GM10248 (cell line): ENCODE measurements at regions not wholly inside any gene's neighbourhood (a gene's known extent, or its start where the extent isn't known, plus 50 kb on each side); places are given as distances from the start of the nearest gene placed in this dataset.

Experiments used
- CTCF ChIA-PET: fragments of 300-600 bp; sonication (Branson Sonifier 250); formaldehyde crosslinking; extraction: SDS; loops from one replicate; lab custom pipeline; 2021; ENCODE audit warnings: antibody characterized with exemption; lab: Yijun Ruan, JAX
- POLR2A ChIA-PET: fragments of 350-650 bp; sonication (Branson Sonifier 250); formaldehyde crosslinking; extraction: SDS; loops from one replicate; lab custom pipeline; 2020; ENCODE audit warnings: antibody characterized with exemption; lab: Yijun Ruan, JAX
- DNase-seq: peaks from one replicate; pipeline ENCODE4 v3.0.0; 2012; ENCODE audit errors: extremely low spot score
- TF ChIP-seq, protein P1 (sequence below): IDR thresholded peaks from 2 replicates; pipeline ENCODE4 v1.5.1; 2012; ENCODE audit warnings: mild to moderate bottlenecking, low read depth; ENCODE audit errors: extremely low read depth, missing control alignments, control extremely low read depth

DNA sequence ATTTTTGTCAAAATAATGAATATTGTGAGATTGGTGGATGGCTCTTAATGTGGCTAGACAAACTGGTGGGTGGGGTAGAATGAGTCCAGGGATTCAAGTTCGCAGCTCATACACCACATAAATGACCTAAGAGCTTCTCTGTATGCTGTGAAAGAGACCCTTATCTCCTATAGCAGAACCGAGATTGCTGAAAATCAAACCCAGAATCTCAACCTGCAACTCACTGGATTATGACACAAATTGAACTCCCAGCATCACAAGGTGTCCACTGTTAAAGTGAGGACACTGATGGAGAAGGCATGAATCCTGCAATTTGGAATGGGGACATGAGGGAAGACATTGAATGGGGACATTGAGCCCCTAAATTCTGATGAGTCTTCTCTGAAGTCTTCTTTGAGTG lies 51.3 kb upstream of the CNKSR3 start:
- POLR2A ChIA-PET: no interaction called here
- no peak for DNase-seq
- TF ChIP-seq, protein P1, sequence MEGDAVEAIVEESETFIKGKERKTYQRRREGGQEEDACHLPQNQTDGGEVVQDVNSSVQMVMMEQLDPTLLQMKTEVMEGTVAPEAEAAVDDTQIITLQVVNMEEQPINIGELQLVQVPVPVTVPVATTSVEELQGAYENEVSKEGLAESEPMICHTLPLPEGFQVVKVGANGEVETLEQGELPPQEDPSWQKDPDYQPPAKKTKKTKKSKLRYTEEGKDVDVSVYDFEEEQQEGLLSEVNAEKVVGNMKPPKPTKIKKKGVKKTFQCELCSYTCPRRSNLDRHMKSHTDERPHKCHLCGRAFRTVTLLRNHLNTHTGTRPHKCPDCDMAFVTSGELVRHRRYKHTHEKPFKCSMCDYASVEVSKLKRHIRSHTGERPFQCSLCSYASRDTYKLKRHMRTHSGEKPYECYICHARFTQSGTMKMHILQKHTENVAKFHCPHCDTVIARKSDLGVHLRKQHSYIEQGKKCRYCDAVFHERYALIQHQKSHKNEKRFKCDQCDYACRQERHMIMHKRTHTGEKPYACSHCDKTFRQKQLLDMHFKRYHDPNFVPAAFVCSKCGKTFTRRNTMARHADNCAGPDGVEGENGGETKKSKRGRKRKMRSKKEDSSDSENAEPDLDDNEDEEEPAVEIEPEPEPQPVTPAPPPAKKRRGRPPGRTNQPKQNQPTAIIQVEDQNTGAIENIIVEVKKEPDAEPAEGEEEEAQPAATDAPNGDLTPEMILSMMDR: no peak
- CTCF ChIA-PET: no interaction called here

DNA sequence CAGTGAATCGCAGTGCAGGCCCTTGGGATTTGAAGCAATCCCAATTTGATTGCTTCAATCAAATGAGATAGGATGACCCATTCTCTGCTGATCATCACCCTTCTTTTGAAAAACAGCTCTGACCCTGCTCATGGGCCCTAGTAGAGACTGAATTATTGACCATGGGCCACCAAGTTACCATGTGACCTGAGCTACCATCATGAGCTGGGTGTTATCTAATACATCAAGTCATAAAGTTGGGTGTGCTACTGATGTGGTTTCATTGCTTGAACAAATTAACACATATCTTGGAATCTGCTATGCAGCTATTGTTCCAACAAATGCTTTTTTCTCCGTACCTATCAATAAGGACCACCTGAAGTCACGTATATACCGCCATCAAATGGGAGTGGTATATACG lies 54.8 kb upstream of the CNKSR3 start:
- ChIA-PET POLR2A (no interaction called here), CTCF (interaction anchor here (1.1 kb wide), 1 partner anchor 30 kb away, joined by 3 read pairs; no protein-coding TSS in a partner anchor)
- TF ChIP-seq, protein P1: no peak
- no peak for DNase-seq

DNA sequence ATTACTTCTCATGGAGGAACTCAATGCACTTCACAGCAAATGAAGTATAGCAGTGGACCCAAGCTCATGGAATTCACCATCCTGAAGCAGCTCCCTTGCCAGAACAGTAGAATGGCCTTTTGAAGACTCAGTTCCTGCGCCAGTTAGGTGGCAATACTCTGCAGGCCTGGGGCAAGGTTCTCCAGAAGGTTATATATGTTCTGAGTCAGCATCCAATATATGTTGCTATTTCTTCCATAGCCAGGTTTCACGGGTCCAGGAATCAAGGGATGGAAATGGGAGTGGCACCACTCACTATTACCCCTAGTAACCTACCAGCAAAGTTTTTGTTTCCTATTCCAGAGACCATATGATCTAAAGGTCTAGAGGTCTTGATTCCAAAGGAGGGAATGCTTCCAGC lies 56.4 kb upstream of the CNKSR3 start:
- POLR2A ChIA-PET: no interaction called here
- TF ChIP-seq, protein P1: no peak
- CTCF ChIA-PET: interaction anchor here (1.2 kb wide), 1 partner anchor 109 kb away, joined by 3 read pairs; no protein-coding TSS in a partner anchor
- DNase-seq: no peak

DNA sequence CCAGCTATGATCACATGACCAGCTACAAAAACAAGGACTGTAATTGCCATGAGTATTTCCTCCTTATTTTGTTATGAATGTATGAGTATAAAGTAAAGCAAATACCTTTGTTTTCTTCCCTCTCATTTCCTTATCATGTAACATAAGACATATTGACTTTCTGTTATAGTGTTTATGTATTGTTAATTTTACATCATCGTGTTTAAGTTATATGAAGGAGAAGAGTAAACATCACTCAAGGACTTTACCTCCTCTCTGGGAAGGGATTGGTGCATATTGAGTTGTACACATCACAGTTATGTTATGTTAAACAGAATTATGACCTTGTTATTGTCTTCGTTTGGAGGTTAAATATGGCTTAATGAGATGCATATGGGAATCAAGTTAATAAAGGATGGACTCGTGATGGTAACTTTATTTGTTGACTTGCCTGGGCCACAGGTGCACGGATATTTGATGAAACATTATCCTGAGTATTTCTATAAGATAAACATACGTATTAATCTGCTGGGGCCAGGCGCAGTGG lies 57.3 kb upstream of the CNKSR3 start:
- DNase-seq: no peak
- CTCF ChIA-PET: interaction anchor here (1.2 to 2.1 kb wide), 3 partner anchors 11 to 108 kb away, joined by 3 to 5 read pairs (median 3); no protein-coding TSS in a partner anchor
- POLR2A ChIA-PET: no interaction called here
- TF ChIP-seq, protein P1: no peak

DNA sequence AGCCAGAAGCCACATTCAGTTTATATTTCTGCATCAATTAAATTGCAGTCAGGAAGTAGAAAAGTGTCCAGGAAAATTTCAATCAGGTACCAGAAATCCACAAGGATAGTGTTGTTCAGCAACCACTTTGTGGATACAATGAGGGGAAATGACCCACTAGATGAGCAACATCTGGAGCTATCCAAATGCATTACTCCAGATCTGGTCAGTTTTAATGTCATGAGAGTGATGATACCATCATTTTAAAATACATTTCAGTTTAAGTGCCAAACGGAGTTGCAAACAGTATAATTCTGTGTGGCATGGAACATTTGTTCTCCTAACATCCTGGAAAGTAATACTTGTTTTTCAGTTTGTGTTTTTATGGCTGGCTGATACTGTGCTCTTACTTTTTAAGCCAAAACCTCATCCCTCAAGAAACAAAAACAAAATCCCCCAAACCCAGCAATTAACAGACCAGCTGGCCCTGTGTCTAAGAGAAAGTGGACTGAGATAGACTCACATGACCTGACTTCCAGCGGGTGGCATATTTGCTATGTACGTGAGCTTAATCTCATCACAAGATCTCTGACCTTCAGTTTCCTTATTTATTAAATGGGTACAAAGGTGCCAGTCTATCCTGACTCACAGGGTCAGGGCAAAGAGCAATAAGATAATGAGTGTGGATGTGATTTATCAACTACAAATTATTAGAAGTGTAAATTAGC lies 58.8 kb upstream of the CNKSR3 start:
- POLR2A ChIA-PET: no interaction called here
- TF ChIP-seq, protein P1: no peak
- no peak for DNase-seq
- CTCF ChIA-PET: interaction anchor here (2.1 kb wide), 1 partner anchor 12 kb away, joined by 5 read pairs; no protein-coding TSS in a partner anchor

DNA sequence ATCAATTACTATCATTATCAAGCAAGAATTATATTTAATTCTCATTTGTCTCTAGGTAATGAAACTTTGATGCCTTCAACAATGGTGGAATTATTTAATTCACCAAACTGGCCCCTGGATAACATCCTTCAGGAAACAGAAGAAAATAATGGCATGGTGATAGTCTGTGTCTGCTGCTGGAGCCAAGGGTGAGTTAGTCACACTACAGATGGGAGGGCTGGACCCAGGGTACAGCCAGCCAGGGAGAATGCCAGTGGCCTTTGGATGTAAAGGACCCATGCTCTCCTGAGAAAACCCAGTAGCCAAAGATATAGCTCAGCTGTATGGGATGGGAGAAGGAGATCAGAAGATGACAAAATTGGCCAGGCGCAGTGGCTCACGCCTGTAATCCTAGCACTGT lies 60.0 kb upstream of the CNKSR3 start:
- ChIA-PET POLR2A (no interaction called here), CTCF (no interaction called here)
- no peak for DNase-seq
- TF ChIP-seq, protein P1: no peak
